ENCODE measurements at regions not wholly inside any gene's neighbourhood (a gene's known extent, or its start where the extent isn't known, plus 50 kb on each side); places are given as distances from the start of the nearest gene placed in this dataset.

GRCh38 chr20:60573003-60573680, 614.9 kb downstream of the CDH26 start:
- no peak for ATAC-seq
- Histone ChIP-seq H3K9me3 (no peaks in the 10 kb centered on the region), H3K4me3 (no peak overlapping the region), H3K4me1 (no peaks in the 10 kb centered on the region), H3K4me2 (no peak overlapping the region), H3K27ac (no peak overlapping the region)
- ChIA-PET CTCF (interaction anchor here (1.4 kb wide), 1 partner anchor 16 kb away, joined by 3 read pairs; no protein-coding TSS in a partner anchor), POLR2A (no interaction called here)
- FAIRE-seq = no peak
- TF ChIP-seq PHF8 (IDR thresholded peaks at IDR 0.05; ENCODE audit: borderline replicate concordance, low read depth) (no peak), FOSL2 (IDR thresholded peaks at IDR 0.05) (no peak), FOSL2 (CRISPR knock-in tag; IDR thresholded peaks at IDR 0.05) (no peak), CBX2 (IDR thresholded peaks at IDR 0.05; ENCODE audit: borderline replicate concordance, low read depth) (no peak), SREBF2 (IDR thresholded peaks at IDR 0.05) (no peak), TP53 (CRISPR knock-in tag; IDR thresholded peaks at IDR 0.05) (no peak), HES2 (IDR thresholded peaks at IDR 0.05) (no peak), SMC3 (IDR thresholded peaks at IDR 0.05) (no peak), FOSB (CRISPR knock-in tag; IDR thresholded peaks at IDR 0.05) (no peak), NFE2L2 (conservative IDR thresholded peaks at IDR 0.05; ENCODE audit: low read length) (no peak), HOXA7 (CRISPR knock-in tag; IDR thresholded peaks at IDR 0.05) (no peak), E2F6 (IDR thresholded peaks at IDR 0.05; ENCODE audit: borderline replicate concordance, low read depth) (no peak), EHF (CRISPR knock-in tag; IDR thresholded peaks at IDR 0.05) (no peak), FOXS1 (CRISPR knock-in tag; IDR thresholded peaks at IDR 0.05) (no peak)
- TF ChIP-seq, protein P1, sequence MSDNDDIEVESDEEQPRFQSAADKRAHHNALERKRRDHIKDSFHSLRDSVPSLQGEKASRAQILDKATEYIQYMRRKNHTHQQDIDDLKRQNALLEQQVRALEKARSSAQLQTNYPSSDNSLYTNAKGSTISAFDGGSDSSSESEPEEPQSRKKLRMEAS (IDR thresholded peaks at IDR 0.05) = no peak
- 36% methylated on average over 4 of the region's 4 CpGs for WGBS (ENCODE audit: missing lambda C conversion rate)
- DNase-seq (ENCODE audit: low read depth in 1 of 2, low spot score in 1 of 2) = no peak

- Histone ChIP-seq H3K9me3 (no peaks in the 10 kb centered on the region), H3K27ac (no peak overlapping the region), H3K4me1 (no peaks in the 10 kb centered on the region), H3K4me2 (no peak overlapping the region), H3K4me3 (no peak overlapping the region)
- ATAC-seq (no peak), DNase-seq (ENCODE audit: low read depth in 1 of 2, low spot score in 1 of 2) (no peak), FAIRE-seq (no peak)
- ChIA-PET POLR2A (no interaction called here), CTCF (no interaction called here)
- TF ChIP-seq E2F6 (IDR thresholded peaks at IDR 0.05; ENCODE audit: borderline replicate concordance, low read depth) (no peak), RFX5 (IDR thresholded peaks at IDR 0.05) (no peak), SREBF2 (IDR thresholded peaks at IDR 0.05) (no peak), FOSL2 (IDR thresholded peaks at IDR 0.05) (no peak), FOSL2 (CRISPR knock-in tag; IDR thresholded peaks at IDR 0.05) (no peak), CBX8 (IDR thresholded peaks at IDR 0.05) (no peak), MAFK (IDR thresholded peaks at IDR 0.05; ENCODE audit: partially characterized antibody) (no peak), ZSCAN20 (CRISPR knock-in tag; IDR thresholded peaks at IDR 0.05) (no peak), ZNF302 (CRISPR knock-in tag; IDR thresholded peaks at IDR 0.05) (no peak)
- TF ChIP-seq, protein P1 (IDR thresholded peaks at IDR 0.05) = no peak
- 41% methylated on average over 2 of the region's 2 CpGs for WGBS (ENCODE audit: missing lambda C conversion rate)
Observed at GRCh38 chr20:60576236-60576635, 618.0 kb downstream of the CDH26 start.

- CTCF ChIA-PET = interaction anchor here (1.3 kb wide), 1 partner anchor 10 kb away, joined by 3 read pairs; no protein-coding TSS in a partner anchor
- FAIRE-seq = no peak
- Histone ChIP-seq H3K9me3 (no peaks in the 10 kb centered on the region), H3K4me2 (no peak overlapping the region), H3K4me1 (no peaks in the 10 kb centered on the region), H3K27ac (no peak overlapping the region), H3K4me3 (no peak overlapping the region)
- POLR2A ChIA-PET = no interaction called here
- 8% methylated on average over 4 of the region's 4 CpGs for WGBS (ENCODE audit: missing lambda C conversion rate)
- DNase-seq (ENCODE audit: low read depth in 1 of 2, low spot score in 1 of 2) = no peak
- no peak for ATAC-seq
- no peak for TF ChIP-seq HDAC2 (IDR thresholded peaks at IDR 0.05)
- TF ChIP-seq, protein P1 (IDR thresholded peaks at IDR 0.05) = no peak
- no peak for TF ChIP-seq RARB (CRISPR knock-in tag; IDR thresholded peaks at IDR 0.05)
- no peak for TF ChIP-seq RFX5 (IDR thresholded peaks at IDR 0.05)
- TF ChIP-seq GATA3 (IDR thresholded peaks at IDR 0.05; ENCODE audit: borderline replicate concordance) = no peak
- TF ChIP-seq HOXB5 (CRISPR knock-in tag; IDR thresholded peaks at IDR 0.05) = no peak
- TF ChIP-seq REST (IDR thresholded peaks at IDR 0.05) = no peak
- TF ChIP-seq POLR2AphosphoS2 (conservative IDR thresholded peaks at IDR 0.05; ENCODE audit: low read length) = no peak
- TF ChIP-seq CEBPB (IDR thresholded peaks at IDR 0.05) = no peak
- no peak for TF ChIP-seq CBX8 (IDR thresholded peaks at IDR 0.05)
- no peak for TF ChIP-seq ZC3H11A (IDR thresholded peaks at IDR 0.05)
- TF ChIP-seq EP300 (IDR thresholded peaks at IDR 0.05) = no peak
Observed at GRCh38 chr20:60579941-60580515, 621.8 kb downstream of the CDH26 start.
